ENCODE measurements at regions not wholly inside any gene's neighbourhood (a gene's known extent, or its start where the extent isn't known, plus 50 kb on each side); places are given as distances from the start of the nearest gene placed in this dataset.

DNA sequence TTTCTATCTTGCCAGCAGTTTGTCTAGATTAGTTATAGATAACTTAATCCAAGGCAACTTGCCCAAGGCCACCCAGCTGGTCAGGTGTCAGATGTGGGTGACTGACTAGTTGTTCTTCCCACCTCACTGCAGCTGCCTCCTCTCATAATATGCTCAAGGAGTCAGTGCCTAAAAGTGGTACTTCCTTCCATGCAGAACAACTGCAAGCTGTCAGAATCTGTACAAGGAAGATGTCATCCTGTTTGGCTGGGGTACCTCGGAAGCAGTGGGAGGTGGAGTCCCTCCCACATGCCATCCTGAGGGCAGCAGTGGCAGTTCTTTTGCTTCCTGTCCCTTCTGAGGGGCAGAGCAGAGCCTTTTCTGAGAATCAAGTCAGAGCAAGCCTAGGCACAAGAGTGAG, 193.2 kb upstream of the RFC3 start:
- H3K4me3 ChIP-seq (ENCODE audit: low read depth, low read length): no peak overlapping the region
- no peaks in the 10 kb centered on the region for H3K36me3 ChIP-seq (ENCODE audit: control insufficient read depth, insufficient read depth, low read length)
- no peak for DNase-seq (ENCODE audit: low read depth)
- ChIA-PET CTCF (no interaction called here), POLR2A (no interaction called here)
- TF ChIP-seq, protein P1, sequence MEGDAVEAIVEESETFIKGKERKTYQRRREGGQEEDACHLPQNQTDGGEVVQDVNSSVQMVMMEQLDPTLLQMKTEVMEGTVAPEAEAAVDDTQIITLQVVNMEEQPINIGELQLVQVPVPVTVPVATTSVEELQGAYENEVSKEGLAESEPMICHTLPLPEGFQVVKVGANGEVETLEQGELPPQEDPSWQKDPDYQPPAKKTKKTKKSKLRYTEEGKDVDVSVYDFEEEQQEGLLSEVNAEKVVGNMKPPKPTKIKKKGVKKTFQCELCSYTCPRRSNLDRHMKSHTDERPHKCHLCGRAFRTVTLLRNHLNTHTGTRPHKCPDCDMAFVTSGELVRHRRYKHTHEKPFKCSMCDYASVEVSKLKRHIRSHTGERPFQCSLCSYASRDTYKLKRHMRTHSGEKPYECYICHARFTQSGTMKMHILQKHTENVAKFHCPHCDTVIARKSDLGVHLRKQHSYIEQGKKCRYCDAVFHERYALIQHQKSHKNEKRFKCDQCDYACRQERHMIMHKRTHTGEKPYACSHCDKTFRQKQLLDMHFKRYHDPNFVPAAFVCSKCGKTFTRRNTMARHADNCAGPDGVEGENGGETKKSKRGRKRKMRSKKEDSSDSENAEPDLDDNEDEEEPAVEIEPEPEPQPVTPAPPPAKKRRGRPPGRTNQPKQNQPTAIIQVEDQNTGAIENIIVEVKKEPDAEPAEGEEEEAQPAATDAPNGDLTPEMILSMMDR (IDR thresholded peaks at IDR 0.05; ENCODE audit: insufficient read depth, low read depth, low read length): no peak
- H3K27me3 ChIP-seq (ENCODE audit: control insufficient read depth, insufficient read depth, low read length): no peaks in the 10 kb centered on the region

DNA sequence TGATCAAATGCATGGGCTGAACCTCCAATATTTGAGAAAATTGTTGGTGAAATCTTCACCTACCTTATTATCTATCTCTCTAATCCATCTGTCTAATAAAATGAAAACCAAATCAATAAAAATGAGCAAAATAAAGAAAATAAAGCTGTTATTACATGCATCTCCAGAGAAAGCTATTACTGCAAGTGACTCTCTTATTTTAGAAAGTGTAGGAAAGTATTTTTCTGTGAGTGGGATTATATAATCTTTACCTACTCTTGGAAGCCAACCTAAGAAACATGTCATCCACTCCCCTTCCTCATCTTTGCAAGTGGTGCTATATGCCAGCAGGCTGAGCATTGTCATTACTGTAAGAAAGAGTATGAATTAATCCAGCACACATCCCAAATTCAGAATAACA, 191.5 kb upstream of the RFC3 start:
- DNase-seq (ENCODE audit: low read depth): no peak
- TF ChIP-seq, protein P1 (IDR thresholded peaks at IDR 0.05; ENCODE audit: insufficient read depth, low read depth, low read length): no peak
- ChIA-PET CTCF (interaction anchor here (1.0 kb wide), 1 partner anchor 132 kb away, joined by 3 read pairs; no protein-coding TSS in a partner anchor), POLR2A (no interaction called here)
- Histone ChIP-seq H3K36me3 (ENCODE audit: control insufficient read depth, insufficient read depth, low read length) (no peaks in the 10 kb centered on the region), H3K27me3 (ENCODE audit: control insufficient read depth, insufficient read depth, low read length) (no peaks in the 10 kb centered on the region), H3K4me3 (ENCODE audit: low read depth, low read length) (no peak overlapping the region)

DNA sequence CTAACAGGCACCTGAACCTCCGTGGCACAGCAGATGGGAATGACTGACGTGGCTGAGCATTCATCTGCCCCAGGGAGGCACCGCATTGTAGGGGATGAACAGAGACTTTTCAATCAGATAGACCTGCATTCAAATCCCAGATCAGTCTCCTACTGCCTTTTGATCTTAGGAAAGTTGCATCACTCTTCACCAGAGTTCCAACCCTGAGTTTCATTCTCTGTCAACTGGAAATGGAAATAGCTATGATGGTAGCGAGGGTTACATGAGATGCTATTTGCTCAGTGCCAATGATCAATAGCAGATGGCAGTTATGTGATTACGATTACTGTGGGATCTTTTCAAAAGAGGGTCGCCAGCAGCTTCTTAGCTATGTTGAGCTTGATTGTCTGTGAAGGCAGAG, 189.3 kb upstream of the RFC3 start:
- H3K4me3 ChIP-seq (ENCODE audit: low read depth, low read length): no peak overlapping the region
- H3K36me3 ChIP-seq (ENCODE audit: control insufficient read depth, insufficient read depth, low read length): no peaks in the 10 kb centered on the region
- POLR2A ChIA-PET: interaction anchor here (0.6 kb wide), 1 partner anchor 1551 kb away, joined by 3 read pairs; no protein-coding TSS in a partner anchor
- CTCF ChIA-PET: interaction anchor here (0.9 to 1.1 kb wide), 2 partner anchors 86 to 95 kb away, joined by 3 read pairs; no protein-coding TSS in a partner anchor
- H3K27me3 ChIP-seq (ENCODE audit: control insufficient read depth, insufficient read depth, low read length): no peaks in the 10 kb centered on the region
- DNase-seq (ENCODE audit: low read depth): no peak
- TF ChIP-seq, protein P1 (IDR thresholded peaks at IDR 0.05; ENCODE audit: insufficient read depth, low read depth, low read length): no peak

DNA sequence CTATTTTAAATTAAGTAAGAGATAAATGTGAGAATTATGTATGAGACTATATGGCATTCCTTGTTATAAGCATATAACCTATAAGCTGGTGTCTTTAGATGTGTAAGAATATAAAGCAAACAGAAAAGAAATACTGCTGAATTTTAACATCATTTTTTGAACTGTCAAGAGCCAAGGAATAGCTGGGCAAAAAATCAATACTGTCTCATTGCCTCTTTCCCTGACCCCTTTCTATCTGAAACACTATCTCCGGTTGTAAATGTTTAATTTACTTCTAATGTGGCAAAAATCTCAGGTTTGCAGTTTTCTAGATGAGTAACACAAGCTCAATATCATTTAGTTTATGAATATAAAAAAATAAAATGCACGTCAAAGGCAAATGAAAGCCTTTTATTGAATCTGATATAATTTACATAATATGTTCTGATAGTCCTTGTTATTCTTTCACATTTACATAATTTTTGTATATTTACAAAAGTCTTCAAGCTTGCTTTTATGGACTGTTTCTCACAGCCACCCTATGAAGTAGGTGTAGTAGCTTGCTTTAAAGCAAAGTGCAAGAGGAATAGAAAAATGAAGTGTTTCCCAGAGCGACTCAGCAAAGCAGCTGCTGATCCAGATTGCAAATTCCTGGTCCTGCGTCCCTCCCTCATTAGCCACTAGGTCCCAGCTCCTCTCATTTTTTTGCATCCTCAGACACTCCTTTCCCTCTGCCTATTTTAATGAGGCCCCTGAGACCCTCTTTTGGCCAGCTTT, 188.2 kb upstream of the RFC3 start:
- no peak for DNase-seq (ENCODE audit: low read depth)
- ChIA-PET POLR2A (no interaction called here), CTCF (interaction anchor here (1.3 kb wide), 1 partner anchor 11 kb away, joined by 6 read pairs; no protein-coding TSS in a partner anchor)
- no peak overlapping the region for H3K4me3 ChIP-seq (ENCODE audit: low read depth, low read length)
- H3K36me3 ChIP-seq (ENCODE audit: control insufficient read depth, insufficient read depth, low read length): no peaks in the 10 kb centered on the region
- TF ChIP-seq, protein P1 (IDR thresholded peaks at IDR 0.05; ENCODE audit: insufficient read depth, low read depth, low read length): no peak
- no peaks in the 10 kb centered on the region for H3K27me3 ChIP-seq (ENCODE audit: control insufficient read depth, insufficient read depth, low read length)

DNA sequence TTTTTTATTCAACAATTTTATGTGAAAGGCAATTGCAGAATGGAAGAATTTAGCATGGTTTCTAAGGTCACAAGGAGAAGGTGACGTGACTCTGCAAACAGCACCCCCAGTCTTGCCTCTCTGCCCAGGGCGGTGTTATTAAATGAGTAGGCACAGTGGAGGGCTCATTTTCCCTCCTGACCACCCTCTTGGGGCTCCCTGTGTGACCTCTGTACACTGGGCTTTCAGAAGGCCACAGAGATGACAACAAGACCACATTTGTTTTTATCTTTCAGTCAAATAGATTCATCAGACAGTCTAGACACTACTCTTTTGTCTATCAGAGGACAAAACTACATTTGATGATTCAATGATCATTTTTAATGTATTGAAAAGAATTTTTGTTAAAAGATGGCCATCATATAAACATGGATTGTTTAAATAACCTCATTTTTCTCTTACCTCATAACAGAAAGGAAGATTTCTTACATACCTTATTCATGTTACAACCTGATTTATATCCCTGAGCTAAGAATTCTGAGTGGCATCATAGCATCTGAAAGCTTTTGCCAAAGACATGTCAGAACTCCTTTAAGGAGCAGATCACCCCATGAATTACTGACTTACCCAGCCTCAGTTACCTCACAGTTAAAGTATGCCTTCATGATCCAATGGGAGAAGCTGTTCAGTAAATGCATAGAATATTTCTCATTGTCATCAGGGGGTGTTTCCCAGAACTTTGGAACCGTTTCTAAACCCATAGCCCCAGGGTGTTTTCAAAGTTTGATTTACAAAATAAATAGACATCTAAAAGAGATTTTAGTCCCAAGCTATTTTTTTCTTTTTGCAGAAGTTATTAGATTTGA, 184.0 kb upstream of the RFC3 start:
- H3K27me3 ChIP-seq (ENCODE audit: control insufficient read depth, insufficient read depth, low read length): no peaks in the 10 kb centered on the region

More for the DNA sequence above, 184.0 kb upstream of the RFC3 start:
- H3K4me3 ChIP-seq (ENCODE audit: low read depth, low read length): no peak overlapping the region
- TF ChIP-seq, protein P1 (IDR thresholded peaks at IDR 0.05; ENCODE audit: insufficient read depth, low read depth, low read length): no peak
- POLR2A ChIA-PET: no interaction called here
- CTCF ChIA-PET: interaction anchor here (0.6 to 2.6 kb wide), 3 partner anchors 19 to 90 kb away, joined by 3 to 9 read pairs (median 5); no protein-coding TSS in a partner anchor
- no peaks in the 10 kb centered on the region for H3K36me3 ChIP-seq (ENCODE audit: control insufficient read depth, insufficient read depth, low read length)
- no peak for DNase-seq (ENCODE audit: low read depth)

All from BJ (cell line).